ENCODE measurements at regions not wholly inside any gene's neighbourhood (a gene's known extent, or its start where the extent isn't known, plus 50 kb on each side); places are given as distances from the start of the nearest gene placed in this dataset.

- TF ChIP-seq, protein P1, sequence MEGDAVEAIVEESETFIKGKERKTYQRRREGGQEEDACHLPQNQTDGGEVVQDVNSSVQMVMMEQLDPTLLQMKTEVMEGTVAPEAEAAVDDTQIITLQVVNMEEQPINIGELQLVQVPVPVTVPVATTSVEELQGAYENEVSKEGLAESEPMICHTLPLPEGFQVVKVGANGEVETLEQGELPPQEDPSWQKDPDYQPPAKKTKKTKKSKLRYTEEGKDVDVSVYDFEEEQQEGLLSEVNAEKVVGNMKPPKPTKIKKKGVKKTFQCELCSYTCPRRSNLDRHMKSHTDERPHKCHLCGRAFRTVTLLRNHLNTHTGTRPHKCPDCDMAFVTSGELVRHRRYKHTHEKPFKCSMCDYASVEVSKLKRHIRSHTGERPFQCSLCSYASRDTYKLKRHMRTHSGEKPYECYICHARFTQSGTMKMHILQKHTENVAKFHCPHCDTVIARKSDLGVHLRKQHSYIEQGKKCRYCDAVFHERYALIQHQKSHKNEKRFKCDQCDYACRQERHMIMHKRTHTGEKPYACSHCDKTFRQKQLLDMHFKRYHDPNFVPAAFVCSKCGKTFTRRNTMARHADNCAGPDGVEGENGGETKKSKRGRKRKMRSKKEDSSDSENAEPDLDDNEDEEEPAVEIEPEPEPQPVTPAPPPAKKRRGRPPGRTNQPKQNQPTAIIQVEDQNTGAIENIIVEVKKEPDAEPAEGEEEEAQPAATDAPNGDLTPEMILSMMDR (IDR thresholded peaks at IDR 0.05) = no peak
- TF ChIP-seq POLR2A (IDR thresholded peaks at IDR 0.05; ENCODE audit: low read depth) = no peak
- no peak for TF ChIP-seq POLR2AphosphoS5 (IDR thresholded peaks at IDR 0.05)
Measured at GRCh38 chr4:30948653-30949052, 228.5 kb downstream of the PCDH7 start.
